Type B pancreatic cell (in vitro differentiated cells): ENCODE measurements at regions not wholly inside any gene's neighbourhood (a gene's known extent, or its start where the extent isn't known, plus 50 kb on each side); places are given as distances from the start of the nearest gene placed in this dataset.

Experiments used
- DNase-seq: peaks from one replicate; pipeline ENCODE4 v3.0.0; 2021; ENCODE audit warnings: mixed read lengths; ENCODE audit not compliant: unreplicated experiment; ENCODE audit errors: extremely low spot score
- H3K27ac Mint-ChIP-seq: 2 replicates; pipeline ENCODE4 v1.8.0; 2021; ENCODE audit warnings: mild to moderate bottlenecking, mixed read lengths
- H3K27me3 Mint-ChIP-seq: 2 replicates; pipeline ENCODE4 v1.8.0; 2021; ENCODE audit warnings: mixed read lengths
- H3K36me3 Mint-ChIP-seq: 2 replicates; pipeline ENCODE4 v1.8.0; 2021; ENCODE audit warnings: mixed read lengths
- H3K4me1 Mint-ChIP-seq: one replicate; pipeline ENCODE4 v1.8.0; 2021; ENCODE audit warnings: mixed read lengths; ENCODE audit not compliant: unreplicated experiment
- H3K4me3 Mint-ChIP-seq: 2 replicates; pipeline ENCODE4 v1.8.0; 2021; ENCODE audit warnings: mild to moderate bottlenecking, mixed read lengths
- H3K9me3 Mint-ChIP-seq: 2 replicates; pipeline ENCODE4 v1.8.0; 2021; ENCODE audit warnings: mixed read lengths
- TF ChIP-seq, protein P1 (sequence below): fragments of 200-600 bp; sonication (generic); conservative IDR thresholded peaks from 2 replicates; pipeline ENCODE4 v1.5.0; 2021; ENCODE audit warnings: antibody characterized with exemption, mild to moderate bottlenecking

DNA sequence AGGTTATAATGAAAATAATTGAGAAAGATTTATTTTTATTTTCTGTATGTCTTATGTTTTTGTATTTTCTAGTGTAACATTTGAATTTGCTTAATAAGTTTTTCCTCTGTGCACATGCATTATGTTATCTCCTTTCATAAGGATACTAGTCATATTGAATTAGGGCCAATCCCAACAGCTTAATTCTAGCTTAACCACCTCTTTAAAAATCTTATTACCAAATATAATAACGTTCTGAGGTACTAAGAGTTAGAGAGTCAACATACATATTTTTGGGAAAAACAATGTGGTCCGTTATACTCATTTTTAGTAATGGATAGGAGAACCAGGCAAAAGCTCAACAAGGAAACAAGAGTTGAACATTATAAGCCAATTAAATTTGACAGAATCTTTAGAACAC, 845.6 kb upstream of the SEL1L start:
- DNase-seq, result no peak
- H3K36me3 Mint-ChIP-seq, result no peaks in the 10 kb centered on the region

DNA sequence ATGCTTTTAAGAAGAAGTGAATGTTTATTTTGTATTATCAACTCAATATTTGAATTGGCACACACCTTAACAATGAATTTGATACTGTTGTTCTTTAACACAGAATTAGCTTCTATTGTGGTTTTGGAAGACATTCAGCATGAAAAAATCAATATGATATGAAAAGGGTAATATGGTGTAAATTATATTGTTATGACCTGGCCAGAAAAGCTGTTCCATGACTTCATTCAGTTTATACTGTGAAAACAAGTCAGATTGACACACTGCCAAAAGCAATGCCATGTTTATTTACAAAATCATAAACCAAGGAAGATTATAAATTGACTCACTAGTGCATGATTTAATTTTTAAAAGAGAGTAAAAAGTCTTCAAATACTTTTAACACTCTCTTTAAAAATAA, 851.4 kb upstream of the SEL1L start:
- H3K27me3 Mint-ChIP-seq, result no peaks in the 10 kb centered on the region
- no peak overlapping the region for H3K27ac Mint-ChIP-seq
- H3K4me3 Mint-ChIP-seq, result no peak overlapping the region
- H3K36me3 Mint-ChIP-seq, result no peaks in the 10 kb centered on the region
- no peaks in the 10 kb centered on the region for H3K4me1 Mint-ChIP-seq
- no peaks in the 10 kb centered on the region for H3K9me3 Mint-ChIP-seq
- DNase-seq, result no peak
- TF ChIP-seq, protein P1, sequence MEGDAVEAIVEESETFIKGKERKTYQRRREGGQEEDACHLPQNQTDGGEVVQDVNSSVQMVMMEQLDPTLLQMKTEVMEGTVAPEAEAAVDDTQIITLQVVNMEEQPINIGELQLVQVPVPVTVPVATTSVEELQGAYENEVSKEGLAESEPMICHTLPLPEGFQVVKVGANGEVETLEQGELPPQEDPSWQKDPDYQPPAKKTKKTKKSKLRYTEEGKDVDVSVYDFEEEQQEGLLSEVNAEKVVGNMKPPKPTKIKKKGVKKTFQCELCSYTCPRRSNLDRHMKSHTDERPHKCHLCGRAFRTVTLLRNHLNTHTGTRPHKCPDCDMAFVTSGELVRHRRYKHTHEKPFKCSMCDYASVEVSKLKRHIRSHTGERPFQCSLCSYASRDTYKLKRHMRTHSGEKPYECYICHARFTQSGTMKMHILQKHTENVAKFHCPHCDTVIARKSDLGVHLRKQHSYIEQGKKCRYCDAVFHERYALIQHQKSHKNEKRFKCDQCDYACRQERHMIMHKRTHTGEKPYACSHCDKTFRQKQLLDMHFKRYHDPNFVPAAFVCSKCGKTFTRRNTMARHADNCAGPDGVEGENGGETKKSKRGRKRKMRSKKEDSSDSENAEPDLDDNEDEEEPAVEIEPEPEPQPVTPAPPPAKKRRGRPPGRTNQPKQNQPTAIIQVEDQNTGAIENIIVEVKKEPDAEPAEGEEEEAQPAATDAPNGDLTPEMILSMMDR, result no peak

More for the DNA sequence above, 845.6 kb upstream of the SEL1L start:
- H3K4me1 Mint-ChIP-seq, result no peaks in the 10 kb centered on the region
- H3K27me3 Mint-ChIP-seq, result no peaks in the 10 kb centered on the region
- TF ChIP-seq, protein P1, result no peak
- peaks cover 5% of the 10 kb centered on the region for H3K9me3 Mint-ChIP-seq
- no peak overlapping the region for H3K27ac Mint-ChIP-seq
- no peak overlapping the region for H3K4me3 Mint-ChIP-seq

DNA sequence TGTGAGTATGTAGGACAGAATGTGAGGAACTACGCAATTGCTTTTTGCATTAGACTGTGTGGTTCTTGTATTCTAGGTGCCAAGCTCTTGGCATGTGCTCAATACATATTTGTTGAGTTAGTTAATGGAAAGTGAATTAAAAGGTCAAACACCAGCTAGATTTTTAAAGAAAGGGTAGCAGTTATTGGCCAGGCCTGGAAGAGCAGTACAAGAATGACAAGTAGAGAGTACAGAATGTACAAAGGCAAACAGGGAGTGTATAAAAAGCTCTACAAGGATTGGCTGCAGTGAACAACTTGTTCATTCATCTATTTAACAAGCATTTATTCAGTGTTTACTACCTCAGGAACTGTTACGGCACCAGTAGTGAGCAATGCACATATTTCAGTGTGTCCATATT, 854.0 kb upstream of the SEL1L start:
- DNase-seq, result no peak
- Mint-ChIP-seq H3K4me1 (no peaks in the 10 kb centered on the region), H3K27ac (no peak overlapping the region), H3K9me3 (no peaks in the 10 kb centered on the region), H3K27me3 (no peaks in the 10 kb centered on the region), H3K4me3 (no peak overlapping the region), H3K36me3 (no peaks in the 10 kb centered on the region)
- TF ChIP-seq, protein P1, result no peak

DNA sequence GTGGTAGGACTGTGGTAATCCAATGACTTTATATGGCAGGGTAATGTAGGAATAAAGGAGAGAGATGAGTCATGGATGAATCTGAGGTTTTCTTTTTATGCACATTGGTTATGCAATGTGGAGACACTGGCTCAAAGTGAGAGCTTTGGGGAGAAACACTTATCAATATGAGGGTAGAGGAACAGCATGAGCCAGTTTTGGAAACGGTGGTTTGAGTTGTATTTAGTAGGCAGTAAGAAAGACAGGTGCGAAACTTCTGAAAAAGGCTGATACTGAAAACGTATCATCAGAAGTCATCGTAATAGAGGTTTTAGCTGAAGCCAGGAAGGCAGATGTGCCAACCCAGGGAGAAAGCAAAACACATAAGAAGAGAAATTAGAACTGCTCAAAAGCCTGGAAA, 854.8 kb upstream of the SEL1L start:
- no peaks in the 10 kb centered on the region for H3K4me1 Mint-ChIP-seq
- H3K36me3 Mint-ChIP-seq, result no peaks in the 10 kb centered on the region
- no peaks in the 10 kb centered on the region for H3K9me3 Mint-ChIP-seq
- TF ChIP-seq, protein P1, result no peak
- no peak overlapping the region for H3K27ac Mint-ChIP-seq
- H3K4me3 Mint-ChIP-seq, result no peak overlapping the region
- H3K27me3 Mint-ChIP-seq, result no peaks in the 10 kb centered on the region
- DNase-seq, result no peak

DNA sequence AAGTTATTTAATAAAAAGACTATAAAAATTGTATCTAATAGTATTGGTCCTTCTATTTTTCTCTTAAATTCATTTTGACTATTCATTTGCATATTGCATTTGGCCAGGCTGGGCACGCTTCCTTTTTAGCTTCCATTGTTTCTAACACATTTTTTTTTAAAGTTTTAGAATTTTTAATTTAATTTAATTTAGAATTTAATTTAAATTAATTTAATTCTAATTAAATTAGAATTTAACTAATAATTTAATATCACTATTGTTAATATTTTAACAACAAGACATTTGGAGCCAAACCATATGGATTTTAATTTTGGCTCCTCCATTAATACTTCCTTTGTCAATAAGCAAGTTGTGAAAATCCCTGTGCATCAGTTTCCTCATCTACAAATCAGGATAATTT, 856.9 kb upstream of the SEL1L start:
- no peak for DNase-seq
- TF ChIP-seq, protein P1, result no peak
- no peak overlapping the region for H3K27ac Mint-ChIP-seq
- no peaks in the 10 kb centered on the region for H3K27me3 Mint-ChIP-seq
- H3K4me3 Mint-ChIP-seq, result no peak overlapping the region
- H3K36me3 Mint-ChIP-seq, result no peaks in the 10 kb centered on the region
- H3K9me3 Mint-ChIP-seq, result no peaks in the 10 kb centered on the region
- H3K4me1 Mint-ChIP-seq, result no peaks in the 10 kb centered on the region

DNA sequence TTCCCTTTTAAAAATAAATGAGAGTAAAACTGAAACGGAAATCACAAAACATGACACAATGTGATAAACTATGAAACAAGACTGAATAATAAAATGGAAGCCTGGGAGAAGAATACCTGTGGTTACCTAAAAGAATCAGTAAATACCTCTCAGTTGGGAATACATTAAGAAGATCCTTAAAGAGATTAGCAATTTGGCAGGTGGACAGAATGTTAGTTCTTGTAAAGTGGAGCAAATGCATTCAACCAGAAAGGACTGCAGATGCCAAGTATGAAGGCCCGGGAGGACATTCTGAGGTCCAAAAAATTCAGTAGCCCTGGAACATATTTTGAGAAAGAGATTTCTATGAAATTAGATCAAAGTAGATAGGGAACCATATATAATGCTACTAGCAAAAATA, 861.3 kb upstream of the SEL1L start:
- TF ChIP-seq, protein P1, result no peak
- Mint-ChIP-seq H3K9me3 (no peaks in the 10 kb centered on the region), H3K36me3 (no peaks in the 10 kb centered on the region), H3K27me3 (no peaks in the 10 kb centered on the region), H3K4me1 (peaks cover 13% of the 10 kb centered on the region), H3K27ac (no peak overlapping the region), H3K4me3 (no peak overlapping the region)
- DNase-seq, result no peak
